Loucy (cell line): ENCODE measurements at regions not wholly inside any gene's neighbourhood (a gene's known extent, or its start where the extent isn't known, plus 50 kb on each side); places are given as distances from the start of the nearest gene placed in this dataset.

Experiments used
- H2AFZ ChIP-seq: fragments of 200-600 bp; sonication (generic); 2 replicates; pipeline ENCODE4 v1.6.0; 2016; ENCODE audit warnings: antibody characterized with exemption, mild to moderate bottlenecking, low read length, moderate library complexity
- H3F3A ChIP-seq: fragments of 200-600 bp; 2 replicates; pipeline ENCODE4 v1.6.0; 2016; ENCODE audit warnings: antibody characterized with exemption, low read depth, mild to moderate bottlenecking
- H3K27me3 ChIP-seq: fragments of 200-600 bp; sonication (generic); 2 replicates; pipeline ENCODE4 v1.6.1; 2014; ENCODE audit warnings: low read length, mild to moderate bottlenecking; ENCODE audit not compliant: insufficient read depth, poor library complexity, severe bottlenecking
- H3K36me3 ChIP-seq: fragments of 200-600 bp; sonication (generic); 2 replicates; pipeline ENCODE4 v1.6.1; 2016; ENCODE audit warnings: low read length; ENCODE audit not compliant: insufficient read depth
- H3K4me1 ChIP-seq: fragments of 200-600 bp; sonication (generic); 2 replicates; pipeline ENCODE4 v1.5.1; 2014; ENCODE audit warnings: low read length, mild to moderate bottlenecking; ENCODE audit not compliant: insufficient read depth, poor library complexity, severe bottlenecking
- H3K4me2 ChIP-seq: fragments of 200-600 bp; sonication (generic); 2 replicates; pipeline ENCODE4 v1.6.0; 2014; ENCODE audit warnings: antibody characterized with exemption, low read length, low read depth, mild to moderate bottlenecking; ENCODE audit not compliant: poor library complexity, severe bottlenecking
- H3K4me3 ChIP-seq: fragments of 200-600 bp; sonication (generic); 2 replicates; pipeline ENCODE4 v1.5.1; 2014; ENCODE audit warnings: low read length, mild to moderate bottlenecking, mixed read lengths; ENCODE audit not compliant: poor library complexity, severe bottlenecking
- H3K79me2 ChIP-seq: fragments of 200-600 bp; sonication (generic); 2 replicates; pipeline ENCODE4 v1.6.1; 2014; ENCODE audit warnings: low read length; ENCODE audit not compliant: insufficient read depth
- H3K9ac ChIP-seq: fragments of 200-600 bp; sonication (generic); 2 replicates; pipeline ENCODE4 v1.6.0; 2014; ENCODE audit warnings: mild to moderate bottlenecking, low read depth, low read length, moderate library complexity; ENCODE audit not compliant: poor library complexity, severe bottlenecking
- H3K9me2 ChIP-seq: fragments of 200-600 bp; sonication (generic); replicated peaks from 2 replicates; pipeline ENCODE4 v1.6.1; 2016; ENCODE audit warnings: low read depth, low read length, mixed read lengths
- H3K9me3 ChIP-seq: fragments of 200-600 bp; sonication (generic); 2 replicates; pipeline ENCODE4 v1.6.1; 2014; ENCODE audit warnings: mild to moderate bottlenecking, antibody characterized with exemption, low read length, low read depth; ENCODE audit not compliant: insufficient read depth
- H4K20me1 ChIP-seq: fragments of 200-600 bp; sonication (generic); 2 replicates; pipeline ENCODE4 v1.6.0; 2014; ENCODE audit warnings: antibody characterized with exemption, low read length, mild to moderate bottlenecking; ENCODE audit not compliant: insufficient read depth, poor library complexity, severe bottlenecking
- EZH2phosphoT487 ChIP-seq: fragments of 200-600 bp; IDR thresholded peaks from 2 replicates; pipeline ENCODE4 v1.6.1; 2018; ENCODE audit warnings: antibody characterized with exemption, mild to moderate bottlenecking, moderate library complexity, borderline replicate concordance
- TF ChIP-seq, protein P1 (sequence below): fragments of 200-600 bp; sonication (generic); conservative IDR thresholded peaks from 2 replicates; pipeline ENCODE4 v1.5.1; 2014; ENCODE audit warnings: mild to moderate bottlenecking, antibody characterized with exemption, low read length

DNA sequence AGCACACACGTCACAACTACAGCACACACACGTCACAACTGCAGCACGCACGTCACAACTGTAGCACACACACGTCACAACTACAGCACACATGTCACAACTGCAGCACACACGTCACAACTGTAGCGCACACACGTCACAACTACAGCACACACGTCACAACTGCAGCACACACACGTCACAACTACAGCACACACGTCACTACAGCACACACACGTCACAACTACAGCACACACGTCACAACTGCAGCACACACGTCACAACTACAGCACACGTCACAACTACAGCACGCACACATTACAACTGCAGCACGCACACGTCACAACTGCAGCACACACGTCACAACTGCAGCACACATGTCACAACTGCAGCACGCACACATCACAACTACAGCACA, 322.6 kb upstream of the AJAP1 start:
- no peaks in the 10 kb centered on the region for H3K27me3 ChIP-seq
- H3K36me3 ChIP-seq: no peaks in the 10 kb centered on the region
- no peaks in the 10 kb centered on the region for H3F3A ChIP-seq
- H3K79me2 ChIP-seq: no peaks in the 10 kb centered on the region
- no peak overlapping the region for H3K4me3 ChIP-seq
- no peak overlapping the region for H3K9ac ChIP-seq
- H4K20me1 ChIP-seq: no peaks in the 10 kb centered on the region
- TF ChIP-seq, protein P1, sequence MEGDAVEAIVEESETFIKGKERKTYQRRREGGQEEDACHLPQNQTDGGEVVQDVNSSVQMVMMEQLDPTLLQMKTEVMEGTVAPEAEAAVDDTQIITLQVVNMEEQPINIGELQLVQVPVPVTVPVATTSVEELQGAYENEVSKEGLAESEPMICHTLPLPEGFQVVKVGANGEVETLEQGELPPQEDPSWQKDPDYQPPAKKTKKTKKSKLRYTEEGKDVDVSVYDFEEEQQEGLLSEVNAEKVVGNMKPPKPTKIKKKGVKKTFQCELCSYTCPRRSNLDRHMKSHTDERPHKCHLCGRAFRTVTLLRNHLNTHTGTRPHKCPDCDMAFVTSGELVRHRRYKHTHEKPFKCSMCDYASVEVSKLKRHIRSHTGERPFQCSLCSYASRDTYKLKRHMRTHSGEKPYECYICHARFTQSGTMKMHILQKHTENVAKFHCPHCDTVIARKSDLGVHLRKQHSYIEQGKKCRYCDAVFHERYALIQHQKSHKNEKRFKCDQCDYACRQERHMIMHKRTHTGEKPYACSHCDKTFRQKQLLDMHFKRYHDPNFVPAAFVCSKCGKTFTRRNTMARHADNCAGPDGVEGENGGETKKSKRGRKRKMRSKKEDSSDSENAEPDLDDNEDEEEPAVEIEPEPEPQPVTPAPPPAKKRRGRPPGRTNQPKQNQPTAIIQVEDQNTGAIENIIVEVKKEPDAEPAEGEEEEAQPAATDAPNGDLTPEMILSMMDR: no peak
- no peak for TF ChIP-seq EZH2phosphoT487
- no peak overlapping the region for H3K4me2 ChIP-seq
- peaks cover 3% of the 10 kb centered on the region; the same call in 1 of the 2 replicates for H3K9me3 ChIP-seq
- H3K9me2 ChIP-seq: no peaks in the 10 kb centered on the region
- H3K4me1 ChIP-seq: peaks cover 7% of the 10 kb centered on the region
- H2AFZ ChIP-seq: no peak overlapping the region

DNA sequence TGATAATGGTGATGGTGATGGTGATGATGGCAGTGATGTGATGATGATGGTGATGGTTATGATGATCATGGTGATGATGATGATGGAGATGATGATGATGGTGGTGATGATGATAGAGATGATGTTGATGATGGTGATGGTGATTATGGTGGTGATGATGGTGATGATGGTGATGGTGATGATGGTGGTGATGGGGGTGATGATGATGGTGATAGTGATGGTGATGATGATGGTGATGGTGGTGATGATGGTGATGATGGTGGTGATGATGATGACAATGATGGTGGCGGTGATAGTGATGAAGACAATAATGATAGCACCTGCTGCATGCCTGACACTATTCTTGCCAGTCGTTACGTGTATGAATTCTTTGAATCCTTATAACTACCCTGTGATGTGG, 317.9 kb upstream of the AJAP1 start:
- Histone ChIP-seq H3K4me2 (no peak overlapping the region), H3K4me1 (no peaks in the 10 kb centered on the region), H3K4me3 (no peak overlapping the region), H3F3A (no peaks in the 10 kb centered on the region), H3K9ac (no peak overlapping the region), H3K36me3 (no peaks in the 10 kb centered on the region), H3K27me3 (no peaks in the 10 kb centered on the region), H3K79me2 (no peaks in the 10 kb centered on the region), H2AFZ (no peak overlapping the region), H4K20me1 (no peaks in the 10 kb centered on the region), H3K9me2 (no peaks in the 10 kb centered on the region), H3K9me3 (peaks cover 10% of the 10 kb centered on the region; the same call in 1 of the 2 replicates)
- TF ChIP-seq EZH2phosphoT487: no peak
- TF ChIP-seq, protein P1: no peak

DNA sequence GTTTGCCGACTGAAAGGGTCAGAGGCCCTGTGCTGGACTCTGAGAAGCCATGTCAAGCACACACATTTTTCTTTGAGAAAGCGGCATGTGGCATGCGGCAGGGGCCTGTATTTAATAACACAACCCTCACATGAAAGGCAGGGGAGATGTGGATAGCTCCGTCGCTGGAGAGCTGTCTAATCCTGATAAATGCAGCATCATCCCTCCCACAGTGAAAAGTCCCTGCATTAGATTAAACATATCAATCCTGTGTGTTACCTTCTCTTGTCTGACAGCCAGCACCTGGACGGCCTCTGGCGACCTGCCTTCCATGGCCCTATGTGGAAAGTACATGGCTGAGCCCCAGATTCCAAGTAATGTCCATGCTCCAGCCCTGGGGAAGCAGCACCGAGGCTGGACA, 313.0 kb upstream of the AJAP1 start:
- no peak overlapping the region for H3K9ac ChIP-seq
- no peaks in the 10 kb centered on the region for H3K9me2 ChIP-seq
- H3K4me3 ChIP-seq: no peak overlapping the region
- no peaks in the 10 kb centered on the region for H3K4me1 ChIP-seq
- H3F3A ChIP-seq: no peaks in the 10 kb centered on the region
- no peaks in the 10 kb centered on the region for H3K79me2 ChIP-seq
- no peaks in the 10 kb centered on the region for H4K20me1 ChIP-seq
- no peaks in the 10 kb centered on the region for H3K36me3 ChIP-seq
- TF ChIP-seq, protein P1: no peak
- H2AFZ ChIP-seq: no peak overlapping the region
- H3K9me3 ChIP-seq: peaks cover 14% of the 10 kb centered on the region; the same call in 1 of the 2 replicates
- no peaks in the 10 kb centered on the region for H3K27me3 ChIP-seq
- H3K4me2 ChIP-seq: no peak overlapping the region
